ENCODE measurements at regions not wholly inside any gene's neighbourhood (a gene's known extent, or its start where the extent isn't known, plus 50 kb on each side); places are given as distances from the start of the nearest gene placed in this dataset.

- TF ChIP-seq, protein P1, sequence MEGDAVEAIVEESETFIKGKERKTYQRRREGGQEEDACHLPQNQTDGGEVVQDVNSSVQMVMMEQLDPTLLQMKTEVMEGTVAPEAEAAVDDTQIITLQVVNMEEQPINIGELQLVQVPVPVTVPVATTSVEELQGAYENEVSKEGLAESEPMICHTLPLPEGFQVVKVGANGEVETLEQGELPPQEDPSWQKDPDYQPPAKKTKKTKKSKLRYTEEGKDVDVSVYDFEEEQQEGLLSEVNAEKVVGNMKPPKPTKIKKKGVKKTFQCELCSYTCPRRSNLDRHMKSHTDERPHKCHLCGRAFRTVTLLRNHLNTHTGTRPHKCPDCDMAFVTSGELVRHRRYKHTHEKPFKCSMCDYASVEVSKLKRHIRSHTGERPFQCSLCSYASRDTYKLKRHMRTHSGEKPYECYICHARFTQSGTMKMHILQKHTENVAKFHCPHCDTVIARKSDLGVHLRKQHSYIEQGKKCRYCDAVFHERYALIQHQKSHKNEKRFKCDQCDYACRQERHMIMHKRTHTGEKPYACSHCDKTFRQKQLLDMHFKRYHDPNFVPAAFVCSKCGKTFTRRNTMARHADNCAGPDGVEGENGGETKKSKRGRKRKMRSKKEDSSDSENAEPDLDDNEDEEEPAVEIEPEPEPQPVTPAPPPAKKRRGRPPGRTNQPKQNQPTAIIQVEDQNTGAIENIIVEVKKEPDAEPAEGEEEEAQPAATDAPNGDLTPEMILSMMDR (IDR thresholded peaks at IDR 0.05): no peak
- no peak for TF ChIP-seq POLR2A (IDR thresholded peaks at IDR 0.05)
These were observed 536.6 kb downstream of the DTWD2 start for GRCh38 chr5:118451697-118452247.

Data from thyroid gland (tissue), 4 donors.